Lung microvascular endothelial cell (primary cell): ENCODE measurements at regions not wholly inside any gene's neighbourhood (a gene's known extent, or its start where the extent isn't known, plus 50 kb on each side); places are given as distances from the start of the nearest gene placed in this dataset.
A peak's percentile ranks its signal among the peaks of the same experiment; 100 is the strongest.
"Not testable (repeated sequence)": the region's sequence is repeated elsewhere in the genome, so short reads cannot be mapped to it uniquely, and the experiment has no call there.

Source experiments
- DNase-seq, 2 donors: peaks; one replicate each; pipeline versions ENCODE4 v3.0.0 to v3.0.0-alpha.2; 2010; ENCODE audit warnings: low read depth in 2 of 2

GRCh38 chr2:65613968-65614555, 181.7 kb upstream of the SPRED2 start:
- DNase-seq = no peak

- DNase-seq = no peak
Observed at GRCh38 chr2:65611488-65611887, 179.1 kb upstream of the SPRED2 start.

- no peak for DNase-seq
Observed at GRCh38 chr2:65608916-65609315, 176.5 kb upstream of the SPRED2 start.

DNA sequence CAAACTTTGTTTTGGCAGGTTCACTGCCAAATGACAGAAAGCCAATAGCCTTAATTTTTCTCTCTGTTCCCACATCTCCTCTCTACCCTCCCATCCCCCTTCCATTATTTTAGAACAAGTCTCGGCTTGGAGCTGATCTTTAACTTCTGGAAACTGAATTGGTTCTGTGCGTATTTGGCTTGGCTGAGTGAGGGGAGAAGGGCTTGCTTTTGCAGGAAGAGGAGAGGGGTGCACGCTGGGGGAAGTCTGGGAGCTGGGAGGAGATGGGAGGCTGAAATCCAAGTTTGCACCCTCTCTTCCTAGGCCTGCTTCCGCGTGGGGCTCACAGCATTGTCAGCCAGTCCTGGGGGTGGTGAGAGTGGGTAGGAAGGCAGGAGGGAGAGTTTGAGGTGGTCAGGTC, 176.1 kb upstream of the SPRED2 start:
- DNase-seq = no peak

DNA sequence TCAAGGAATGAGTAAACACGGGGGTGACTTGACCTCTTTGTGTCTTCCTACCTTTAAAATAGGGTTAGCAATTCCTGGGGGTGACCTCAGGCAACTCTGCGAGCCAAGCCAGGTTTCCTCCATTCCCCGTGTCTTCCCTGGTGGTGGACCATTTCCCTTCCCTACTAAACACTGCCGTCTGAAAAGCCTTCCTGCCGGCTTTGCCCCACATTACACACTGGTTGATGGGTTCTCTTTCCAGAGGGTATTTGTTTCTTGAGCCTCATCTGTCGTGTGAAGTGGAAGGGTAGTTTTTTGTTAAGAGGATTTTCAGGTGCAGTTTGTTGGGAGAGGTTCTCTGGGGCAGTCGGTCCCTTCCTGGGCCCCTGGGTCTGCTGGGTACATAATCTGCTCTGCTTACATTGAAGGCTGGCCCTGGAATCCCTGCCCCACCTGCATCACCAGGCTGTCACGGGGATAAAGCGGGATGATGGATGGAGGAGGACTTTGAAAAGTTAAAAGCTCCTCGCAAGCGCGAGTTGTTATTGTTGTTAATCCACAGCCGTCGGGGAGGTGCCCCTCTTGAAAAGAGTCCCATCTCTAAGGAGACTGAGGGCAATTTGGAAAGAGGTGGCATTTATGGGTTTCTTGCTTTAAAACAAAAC, 175.4 kb upstream of the SPRED2 start:
- DNase-seq = no peak

- no peak for DNase-seq
Observed at GRCh38 chr2:65605743-65606058, 173.3 kb upstream of the SPRED2 start.

- DNase-seq = no peak
Observed at GRCh38 chr2:65605058-65605742, 172.8 kb upstream of the SPRED2 start.

GRCh38 chr2:65604246-65604645, 171.8 kb upstream of the SPRED2 start:
- DNase-seq = peak in 1 of 2 donors; percentile 8

- no peak for DNase-seq
Observed at GRCh38 chr2:65602603-65603235, 170.3 kb upstream of the SPRED2 start.

DNA sequence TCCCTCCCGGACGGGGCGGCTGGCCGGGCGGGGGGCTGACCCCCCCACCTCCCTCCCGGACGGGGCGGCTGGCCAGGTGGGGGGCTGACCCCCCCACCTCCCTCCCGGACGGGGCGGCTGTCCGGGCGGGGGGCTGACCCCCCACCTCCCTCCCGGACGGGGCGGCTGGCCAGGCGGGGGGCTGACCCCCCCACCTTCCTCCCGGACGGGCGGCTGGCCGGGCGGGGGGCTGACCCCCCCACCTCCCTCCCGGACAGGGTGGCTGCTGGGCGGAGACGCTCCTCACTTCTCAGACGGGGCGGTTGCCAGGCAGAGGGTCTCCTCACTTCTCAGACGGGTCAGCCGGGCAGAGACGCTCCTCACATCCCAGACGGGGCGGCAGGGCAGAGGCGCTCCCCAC, 168.5 kb upstream of the SPRED2 start:
- DNase-seq = not testable (repeated sequence)

DNA sequence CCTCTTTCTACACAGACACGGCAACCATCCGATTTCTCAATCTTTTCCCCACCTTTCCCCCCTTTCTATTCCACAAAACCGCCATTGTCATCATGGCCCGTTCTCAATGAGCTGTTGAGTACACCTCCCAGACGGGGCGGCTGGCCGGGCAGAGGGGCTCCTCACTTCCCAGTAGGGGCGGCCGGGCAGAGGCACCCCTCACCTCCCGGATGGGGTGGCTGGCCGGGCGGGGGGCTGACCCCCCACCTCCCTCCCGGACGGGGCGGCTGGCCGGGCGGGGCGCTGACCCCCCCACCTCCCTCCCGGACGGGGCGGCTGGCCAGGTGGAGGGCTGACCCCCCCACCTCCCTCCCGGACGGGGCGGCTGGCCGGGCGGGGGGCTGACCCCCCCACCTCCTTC, 168.0 kb upstream of the SPRED2 start:
- not testable (repeated sequence) for DNase-seq

DNA sequence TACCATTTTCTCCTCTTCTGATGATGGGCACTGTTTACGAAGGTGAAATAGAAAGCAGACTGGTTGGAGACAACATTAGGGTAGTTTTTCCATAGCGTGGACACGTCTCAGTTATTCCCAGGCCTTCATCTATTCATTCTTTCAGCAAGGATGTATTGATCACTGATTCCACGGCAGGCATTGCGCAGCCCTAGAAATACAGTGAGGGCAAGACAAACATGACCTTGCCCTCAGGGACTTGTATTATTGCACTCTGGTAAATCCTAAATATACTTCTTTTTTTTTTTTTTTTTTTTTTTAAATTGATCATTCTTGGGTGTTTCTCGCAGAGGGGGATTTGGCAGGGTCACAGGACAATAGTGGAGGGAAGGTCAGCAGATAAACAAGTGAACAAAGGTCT, 167.3 kb upstream of the SPRED2 start:
- DNase-seq = no peak

- no peak for DNase-seq
Observed at GRCh38 chr2:65598996-65599395, 166.6 kb upstream of the SPRED2 start.

GRCh38 chr2:65598264-65598663, 165.9 kb upstream of the SPRED2 start:
- DNase-seq = no peak

DNA sequence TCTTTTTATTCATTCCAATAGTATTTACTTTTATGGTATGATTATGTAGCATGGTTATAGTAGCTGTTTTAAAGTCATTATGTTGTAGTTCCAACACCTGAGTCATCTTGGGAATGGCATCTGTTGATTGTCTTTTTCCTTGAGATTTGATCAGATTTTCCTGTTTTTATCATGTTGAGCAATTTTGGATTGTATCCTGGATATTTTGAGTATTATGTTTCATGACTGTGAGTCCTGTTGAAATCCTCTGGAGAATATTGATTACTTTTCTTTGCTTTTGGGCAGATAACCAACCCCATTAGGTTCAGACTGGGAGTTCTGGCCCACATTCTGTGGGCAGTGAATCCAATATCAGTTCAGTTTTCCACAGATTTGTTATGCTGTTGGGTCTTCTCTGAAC, 163.2 kb upstream of the SPRED2 start:
- DNase-seq = peak in 1 of 2 donors; percentile 81

DNA sequence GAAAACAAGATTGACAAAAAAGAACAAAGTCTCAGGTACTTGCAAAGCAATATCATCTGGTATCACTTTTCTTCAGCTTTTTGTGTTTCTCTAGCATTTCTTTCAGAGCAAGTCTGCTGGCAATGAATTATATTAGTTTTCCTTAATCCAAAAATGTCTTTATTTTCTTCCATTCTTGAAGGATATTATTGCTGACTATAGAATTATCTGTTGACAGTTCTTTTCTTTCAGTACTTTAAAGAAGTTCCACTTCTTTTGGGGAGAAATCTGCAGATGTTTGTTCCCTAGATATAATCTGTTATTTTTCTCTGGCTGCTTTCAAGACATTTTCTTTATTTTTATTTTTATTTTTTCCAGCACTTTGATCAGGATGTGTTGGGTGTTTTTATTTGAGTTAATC, 161.8 kb upstream of the SPRED2 start:
- DNase-seq = no peak

DNA sequence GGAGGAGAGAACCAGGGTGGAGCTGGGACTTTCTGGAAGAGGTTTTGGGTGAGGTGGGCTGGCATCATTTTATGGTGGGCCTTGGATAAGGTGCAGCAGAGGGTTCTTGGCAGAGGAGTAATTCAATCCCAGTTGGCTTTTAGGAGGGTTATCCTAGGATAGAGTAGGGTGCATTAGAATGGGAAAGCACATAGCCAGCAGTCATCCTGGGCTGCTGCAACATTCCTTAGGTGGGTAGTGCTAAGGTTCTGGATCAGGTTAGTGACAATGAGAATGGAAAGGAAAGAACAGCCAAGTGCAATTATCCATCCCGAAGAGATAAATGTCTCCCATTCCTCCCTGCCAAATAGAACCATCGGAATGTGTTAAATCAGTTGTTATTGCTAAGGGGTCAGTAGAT, 157.3 kb upstream of the SPRED2 start:
- DNase-seq = no peak

DNA sequence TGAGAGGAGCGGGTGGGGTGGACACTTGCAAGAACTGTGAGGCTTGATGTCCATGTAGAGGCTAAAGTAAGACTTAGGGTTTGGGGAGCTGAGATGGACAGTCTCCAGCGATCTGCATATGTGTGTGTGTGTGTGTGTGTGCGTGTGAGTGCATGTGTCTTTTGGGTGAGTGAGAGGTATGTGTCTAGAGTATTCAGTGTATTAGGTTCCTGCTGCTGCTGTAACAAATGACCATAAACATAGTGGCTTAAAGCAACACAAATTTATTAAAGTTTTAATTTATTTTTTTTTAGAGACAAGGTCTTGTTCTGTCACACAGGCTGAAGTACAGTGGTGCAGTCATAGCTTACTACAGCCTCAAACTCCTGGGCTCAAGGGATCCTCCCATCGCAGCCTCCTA, 155.4 kb upstream of the SPRED2 start:
- no peak for DNase-seq

DNA sequence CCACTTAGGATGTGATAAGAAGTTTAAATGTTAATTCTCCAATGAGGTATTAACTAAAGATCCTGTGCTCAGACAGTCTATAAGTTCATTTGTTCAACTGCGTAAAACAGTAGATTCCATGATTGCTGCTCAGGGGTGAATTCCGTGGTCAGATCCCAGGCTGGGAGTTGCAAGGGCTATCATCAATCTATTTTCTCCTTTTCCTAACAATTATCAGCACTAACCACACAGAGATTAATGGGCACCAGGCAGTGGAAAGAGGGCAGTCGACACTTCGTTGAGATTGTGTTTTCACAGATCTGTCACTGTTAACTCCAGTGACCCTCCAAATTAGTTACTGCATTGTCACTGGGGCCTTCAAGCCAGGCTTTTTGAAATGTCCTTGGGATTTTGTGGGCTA, 154.1 kb upstream of the SPRED2 start:
- no peak for DNase-seq

DNA sequence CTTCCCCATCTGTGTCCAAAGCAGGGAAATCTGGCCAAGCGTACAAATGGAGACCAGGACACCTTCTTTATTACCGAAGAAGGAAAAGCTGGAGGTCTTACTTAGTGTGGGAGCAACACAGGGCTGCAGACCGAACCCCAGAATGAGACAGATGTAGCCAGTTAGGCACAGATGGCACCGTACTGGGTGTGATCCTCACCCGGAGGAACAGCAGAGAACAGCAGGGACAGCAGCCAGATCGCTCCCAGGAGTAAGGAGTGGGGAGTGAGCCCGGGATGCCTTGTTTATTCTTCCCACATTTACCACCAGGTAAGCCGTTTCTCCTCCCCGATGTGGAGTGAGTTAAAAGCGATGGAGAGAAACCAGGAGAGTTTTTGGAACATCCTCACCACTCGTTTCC, 150.7 kb upstream of the SPRED2 start:
- DNase-seq = no peak

- no peak for DNase-seq
Observed at GRCh38 chr2:65582364-65582763, 150.0 kb upstream of the SPRED2 start.

- no peak for DNase-seq
Observed at GRCh38 chr2:65580824-65581223, 148.4 kb upstream of the SPRED2 start.
